HEK293T (cell line): ENCODE measurements at regions not wholly inside any gene's neighbourhood (a gene's known extent, or its start where the extent isn't known, plus 50 kb on each side); places are given as distances from the start of the nearest gene placed in this dataset.

Experiments used
- ARNT ChIP-seq: fragments of 450-650 bp; IDR thresholded peaks from 2 replicates; pipeline ENCODE4 v1.6.1; 2017; ENCODE audit warnings: mild to moderate bottlenecking
- BHLHE40 ChIP-seq: fragments of 450-650 bp; IDR thresholded peaks from 2 replicates; pipeline ENCODE4 v1.6.1; 2016; ENCODE audit warnings: mild to moderate bottlenecking, moderate library complexity, borderline replicate concordance
- FOXM1 ChIP-seq: fragments of 450-650 bp; IDR thresholded peaks from 2 replicates; pipeline ENCODE4 v1.6.1; 2017; ENCODE audit warnings: mild to moderate bottlenecking, borderline replicate concordance
- NFRKB ChIP-seq: fragments of 450-650 bp; IDR thresholded peaks from 2 replicates; pipeline ENCODE4 v1.6.1; 2016; ENCODE audit warnings: mild to moderate bottlenecking, moderate library complexity
- SUZ12 ChIP-seq: fragments of 450-650 bp; IDR thresholded peaks from 2 replicates; pipeline ENCODE4 v1.6.1; 2016; ENCODE audit warnings: mild to moderate bottlenecking
- TARDBP ChIP-seq: fragments of 450-650 bp; IDR thresholded peaks from 2 replicates; pipeline ENCODE4 v1.6.1; 2016
- TF ChIP-seq, protein P1 (sequence below): fragments of 450-650 bp; IDR thresholded peaks from 2 replicates; pipeline ENCODE4 v1.6.1; 2016

DNA sequence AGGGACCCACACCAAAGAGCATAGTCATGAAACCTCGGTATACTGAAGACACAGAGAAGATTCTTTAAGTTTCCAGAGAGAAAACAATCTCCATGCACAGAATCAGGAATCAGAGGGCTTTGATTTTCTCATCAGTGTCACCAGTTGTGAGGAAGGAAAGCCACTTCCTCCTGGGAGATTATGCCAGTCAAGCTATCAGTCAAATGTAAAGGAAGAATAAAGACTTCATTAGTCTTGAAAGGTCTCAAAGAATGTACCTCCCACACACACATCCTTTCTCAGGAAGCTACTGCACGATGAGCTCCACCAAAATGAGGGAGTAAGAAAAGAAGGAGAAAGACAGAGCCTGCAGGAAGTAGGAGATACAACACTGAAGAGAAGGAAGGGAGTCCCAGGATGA, 486.3 kb downstream of the SHQ1 start:
- TF ChIP-seq ARNT (no peak), SUZ12 (no peak), TARDBP (no peak), BHLHE40 (no peak), NFRKB (no peak), FOXM1 (no peak)
- TF ChIP-seq, protein P1, sequence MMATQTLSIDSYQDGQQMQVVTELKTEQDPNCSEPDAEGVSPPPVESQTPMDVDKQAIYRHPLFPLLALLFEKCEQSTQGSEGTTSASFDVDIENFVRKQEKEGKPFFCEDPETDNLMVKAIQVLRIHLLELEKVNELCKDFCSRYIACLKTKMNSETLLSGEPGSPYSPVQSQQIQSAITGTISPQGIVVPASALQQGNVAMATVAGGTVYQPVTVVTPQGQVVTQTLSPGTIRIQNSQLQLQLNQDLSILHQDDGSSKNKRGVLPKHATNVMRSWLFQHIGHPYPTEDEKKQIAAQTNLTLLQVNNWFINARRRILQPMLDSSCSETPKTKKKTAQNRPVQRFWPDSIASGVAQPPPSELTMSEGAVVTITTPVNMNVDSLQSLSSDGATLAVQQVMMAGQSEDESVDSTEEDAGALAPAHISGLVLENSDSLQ = no peak
